Skeletal muscle tissue (tissue), 3 donors: ENCODE measurements at regions not wholly inside any gene's neighbourhood (a gene's known extent, or its start where the extent isn't known, plus 50 kb on each side); places are given as distances from the start of the nearest gene placed in this dataset.
"Not testable (repeated sequence)": the region's sequence is repeated elsewhere in the genome, so short reads cannot be mapped to it uniquely, and the experiment has no call there.

ENCODE experiments used
- H3K27ac ChIP-seq: one replicate; pipeline ENCODE4 v1.7.0; 2013; ENCODE audit warnings: mild to moderate bottlenecking, low read depth, low read length, inconsistent platforms
- H3K27me3 ChIP-seq, 3 donors: one replicate each; pipeline ENCODE4 v1.7.0; 2013; ENCODE audit warnings: low read length in 3 of 3; ENCODE audit not compliant: control insufficient read depth in 3 of 3, insufficient read depth in 3 of 3
- H3K36me3 ChIP-seq, 3 donors: one replicate each; pipeline ENCODE4 v1.7.0; 2013; ENCODE audit warnings: low read length in 3 of 3; ENCODE audit not compliant: control insufficient read depth in 3 of 3, insufficient read depth in 3 of 3
- H3K4me1 ChIP-seq, 3 donors: one replicate each; pipeline ENCODE4 v1.7.0; 2013; ENCODE audit warnings: low read length in 3 of 3, mild to moderate bottlenecking in 3 of 3; ENCODE audit not compliant: control insufficient read depth in 3 of 3, insufficient read depth in 3 of 3
- H3K4me3 ChIP-seq, 3 donors: one replicate each; pipeline ENCODE4 v1.7.0; 2013; ENCODE audit warnings: low read length in 3 of 3
- H3K9ac ChIP-seq, 3 donors: one replicate each; pipeline ENCODE4 v1.7.0; 2013; ENCODE audit warnings: low read length in 3 of 3, mild to moderate bottlenecking in 3 of 3, moderate library complexity in 2 of 3, low read depth in 1 of 3
- H3K9me3 ChIP-seq, 3 donors: one replicate each; pipeline ENCODE4 v1.7.0; 2013; ENCODE audit warnings: low read length in 3 of 3; ENCODE audit not compliant: control insufficient read depth in 3 of 3
- donor health status: Osteomylitis.

DNA sequence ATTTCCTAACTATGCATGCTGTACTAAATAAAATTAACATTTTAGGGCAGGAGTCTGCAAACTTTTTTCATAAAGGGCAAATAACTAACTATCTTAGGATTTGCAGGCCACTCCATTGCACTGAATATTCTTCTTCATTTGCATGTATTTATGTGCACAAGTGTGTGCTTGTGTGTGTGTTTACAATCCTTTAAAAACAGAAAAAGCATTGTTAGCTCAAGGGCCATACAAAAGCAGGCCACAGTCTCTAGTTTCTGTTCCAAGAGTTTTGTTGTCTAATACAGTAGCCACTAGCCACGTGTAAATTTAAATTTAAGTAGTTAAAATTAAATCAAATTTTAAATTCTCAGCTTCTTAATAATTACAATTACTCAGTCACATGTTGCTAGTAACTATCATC is 621.8 kb downstream of the TMA16 start:
- Histone ChIP-seq H3K27ac (no peak overlapping the region), H3K9ac (no peak overlapping the region), H3K36me3 (no peaks in the 10 kb centered on the region), H3K4me1 (no peaks in the 10 kb centered on the region), H3K4me3 (no peak overlapping the region), H3K9me3 (no peaks in the 10 kb centered on the region), H3K27me3 (no peaks in the 10 kb centered on the region)

- Histone ChIP-seq H3K4me3 (no peak overlapping the region), H3K36me3 (no peaks in the 10 kb centered on the region), H3K27me3 (no peaks in the 10 kb centered on the region)
Measured at GRCh38 chr4:164134388-164134787, 619.5 kb upstream of the SMIM31 start.

DNA sequence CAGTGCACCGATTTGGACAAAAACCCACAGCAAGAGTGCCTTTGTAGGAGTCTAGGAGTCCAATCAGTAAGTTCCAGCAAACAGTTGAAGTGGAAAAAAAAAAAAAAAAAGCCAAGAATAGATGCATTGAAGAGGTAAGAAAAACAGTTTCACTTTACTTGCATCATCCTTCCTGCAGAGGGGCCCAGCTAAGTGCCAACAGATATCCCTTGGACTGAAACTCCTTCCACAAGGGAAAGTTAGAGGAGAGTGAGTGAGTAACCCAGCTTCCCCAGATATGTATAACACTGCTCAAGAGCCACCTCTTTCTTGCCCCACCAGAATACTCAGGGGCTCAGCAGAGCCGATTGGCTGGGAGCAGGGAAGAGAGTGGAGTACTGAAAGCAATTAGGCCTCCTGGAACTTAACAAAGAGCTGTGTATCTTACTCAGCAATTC is 617.7 kb upstream of the SMIM31 start:
- Histone ChIP-seq H3K4me3 (no peak overlapping the region), H3K27ac (no peak overlapping the region), H3K27me3 (no peaks in the 10 kb centered on the region), H3K9ac (no peak overlapping the region), H3K36me3 (no peaks in the 10 kb centered on the region), H3K9me3 (no peaks in the 10 kb centered on the region), H3K4me1 (no peaks in the 10 kb centered on the region)

More at GRCh38 chr4:164134388-164134787, 619.5 kb upstream of the SMIM31 start:
- Histone ChIP-seq H3K4me1 (no peaks in the 10 kb centered on the region), H3K27ac (no peak overlapping the region), H3K9ac (no peak overlapping the region), H3K9me3 (no peaks in the 10 kb centered on the region)

DNA sequence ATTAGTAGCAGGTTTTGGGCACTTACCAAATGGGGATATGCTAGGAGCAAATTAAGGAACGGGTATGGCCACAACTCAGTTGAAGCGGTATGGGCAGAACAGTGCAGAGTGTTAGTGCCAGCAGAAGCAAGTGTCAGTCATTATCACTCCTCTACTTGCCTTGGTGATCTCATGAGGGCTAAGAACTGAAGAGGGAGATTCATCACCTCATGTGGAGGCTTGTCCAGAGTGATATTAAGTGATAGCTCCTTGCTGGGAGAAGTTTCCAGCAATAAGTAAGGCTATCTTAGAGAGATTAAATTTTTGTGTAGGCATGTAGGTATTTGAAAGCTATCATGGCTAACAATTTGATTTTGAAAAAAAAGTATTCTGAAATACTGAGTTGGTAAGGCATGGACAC is 615.4 kb upstream of the SMIM31 start:
- Histone ChIP-seq H3K9ac (no peak overlapping the region), H3K27me3 (no peaks in the 10 kb centered on the region), H3K4me3 (no peak overlapping the region), H3K4me1 (no peaks in the 10 kb centered on the region), H3K9me3 (no peaks in the 10 kb centered on the region), H3K27ac (no peak overlapping the region), H3K36me3 (no peaks in the 10 kb centered on the region)

DNA sequence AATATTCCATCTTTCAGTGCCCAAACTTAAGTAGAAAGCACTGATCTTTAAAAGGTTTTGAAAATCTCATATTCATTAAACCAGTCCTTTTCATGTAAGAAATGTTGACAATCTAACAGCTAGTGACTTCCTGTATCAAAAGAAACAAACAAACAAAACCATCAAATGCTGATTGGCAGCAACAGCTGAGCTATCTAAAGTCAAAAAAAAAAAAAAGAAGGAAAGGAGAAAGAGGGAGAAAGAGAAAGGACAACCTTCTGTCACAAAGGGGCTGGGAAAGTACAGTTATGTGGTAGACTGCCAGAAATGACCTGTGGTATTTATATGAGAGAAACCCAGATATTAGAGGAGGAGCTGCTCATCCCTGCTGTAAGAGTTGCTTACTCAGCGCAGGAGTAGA is 614.6 kb upstream of the SMIM31 start:
- Histone ChIP-seq H3K27me3 (no peaks in the 10 kb centered on the region), H3K9me3 (no peaks in the 10 kb centered on the region), H3K9ac (no peak overlapping the region), H3K4me1 (no peaks in the 10 kb centered on the region), H3K36me3 (no peaks in the 10 kb centered on the region), H3K27ac (no peak overlapping the region), H3K4me3 (no peak overlapping the region)

GRCh38 chr4:164141755-164142375 is 612.1 kb upstream of the SMIM31 start:
- not testable (repeated sequence) for H3K27ac ChIP-seq, H3K9me3 ChIP-seq, H3K36me3 ChIP-seq, H3K27me3 ChIP-seq, H3K9ac ChIP-seq, H3K4me1 ChIP-seq, H3K4me3 ChIP-seq

DNA sequence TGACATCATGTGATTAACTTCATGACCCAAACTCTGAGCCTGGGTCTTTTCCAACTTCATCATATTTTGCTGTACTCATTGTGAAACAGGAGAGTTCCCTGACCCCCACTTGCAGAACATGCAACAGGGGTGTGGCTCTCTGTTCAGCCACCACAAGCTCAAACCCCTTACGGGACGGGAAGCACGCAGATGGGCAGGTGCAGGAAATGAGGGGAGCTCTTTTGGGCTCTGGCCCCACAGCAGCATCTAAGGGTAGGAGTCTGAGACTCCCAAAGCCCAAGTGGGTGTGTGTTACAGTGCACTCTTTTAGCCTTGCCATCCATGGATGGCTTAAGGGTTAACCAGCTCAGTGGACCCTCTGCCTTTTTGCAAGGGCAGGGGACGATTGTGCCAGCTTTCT is 599.5 kb upstream of the SMIM31 start:
- Histone ChIP-seq H3K4me1 (no peaks in the 10 kb centered on the region), H3K9me3 (no peaks in the 10 kb centered on the region), H3K9ac (no peak overlapping the region), H3K27ac (no peak overlapping the region), H3K4me3 (no peak overlapping the region), H3K27me3 (no peaks in the 10 kb centered on the region), H3K36me3 (no peaks in the 10 kb centered on the region)

GRCh38 chr4:164169591-164169990 is 584.3 kb upstream of the SMIM31 start:
- H3K27me3 ChIP-seq, result no peaks in the 10 kb centered on the region
- H3K9me3 ChIP-seq, result no peaks in the 10 kb centered on the region
- no peak overlapping the region for H3K4me3 ChIP-seq
- H3K9ac ChIP-seq, result no peak overlapping the region
- no peaks in the 10 kb centered on the region for H3K4me1 ChIP-seq
- no peak overlapping the region for H3K27ac ChIP-seq
- H3K36me3 ChIP-seq, result no peaks in the 10 kb centered on the region

- H3K27ac ChIP-seq, result no peak overlapping the region
- no peak overlapping the region for H3K4me3 ChIP-seq
- no peak overlapping the region for H3K9ac ChIP-seq
- no peaks in the 10 kb centered on the region for H3K4me1 ChIP-seq
- H3K27me3 ChIP-seq, result no peaks in the 10 kb centered on the region
- no peaks in the 10 kb centered on the region for H3K36me3 ChIP-seq
- H3K9me3 ChIP-seq, result no peaks in the 10 kb centered on the region
Measured at GRCh38 chr4:164177153-164177552, 576.8 kb upstream of the SMIM31 start.

- Histone ChIP-seq H3K36me3 (no peaks in the 10 kb centered on the region), H3K4me3 (no peak overlapping the region), H3K27ac (no peak overlapping the region), H3K9me3 (no peaks in the 10 kb centered on the region), H3K9ac (no peak overlapping the region), H3K4me1 (no peaks in the 10 kb centered on the region), H3K27me3 (no peaks in the 10 kb centered on the region)
Measured at GRCh38 chr4:164177753-164178152, 576.2 kb upstream of the SMIM31 start.

DNA sequence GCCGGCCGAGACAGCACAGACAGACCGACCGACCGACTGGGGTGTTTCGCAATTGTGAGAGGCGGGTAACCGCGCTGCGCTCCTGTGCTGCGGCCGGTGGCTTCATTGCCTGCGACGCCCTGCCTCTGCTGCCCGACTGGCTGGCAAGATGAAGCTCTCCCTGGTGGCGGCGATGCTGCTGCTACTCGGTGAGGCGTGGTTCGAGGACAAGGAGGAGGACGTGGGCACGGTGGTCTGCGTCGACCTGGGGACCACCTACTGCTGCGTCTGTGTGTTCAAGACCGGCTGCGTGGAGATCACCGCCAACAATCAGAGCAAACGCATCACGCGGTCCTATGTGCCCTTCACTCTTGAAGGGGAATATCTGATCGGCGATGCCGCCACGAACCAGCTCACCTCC is 565.7 kb upstream of the SMIM31 start:
- H3K27me3 ChIP-seq, result no peaks in the 10 kb centered on the region
- no peak overlapping the region for H3K4me3 ChIP-seq
- no peaks in the 10 kb centered on the region for H3K4me1 ChIP-seq
- H3K9ac ChIP-seq, result no peak overlapping the region
- H3K27ac ChIP-seq, result no peak overlapping the region
- no peaks in the 10 kb centered on the region for H3K36me3 ChIP-seq
- H3K9me3 ChIP-seq, result peaks cover 0 to 2% (median 0%) of the 10 kb centered on the region in 3 donors
